Renal cortical epithelial cell (primary cell): ENCODE measurements at regions not wholly inside any gene's neighbourhood (a gene's known extent, or its start where the extent isn't known, plus 50 kb on each side); places are given as distances from the start of the nearest gene placed in this dataset.
A peak's percentile ranks its signal among the peaks of the same experiment; 100 is the strongest.
"Not testable (repeated sequence)": the region's sequence is repeated elsewhere in the genome, so short reads cannot be mapped to it uniquely, and the experiment has no call there.

Experiments used
- DNase-seq: peaks from one replicate; pipeline ENCODE4 v3.0.0-alpha.2; 2011; ENCODE audit warnings: low read depth

DNA sequence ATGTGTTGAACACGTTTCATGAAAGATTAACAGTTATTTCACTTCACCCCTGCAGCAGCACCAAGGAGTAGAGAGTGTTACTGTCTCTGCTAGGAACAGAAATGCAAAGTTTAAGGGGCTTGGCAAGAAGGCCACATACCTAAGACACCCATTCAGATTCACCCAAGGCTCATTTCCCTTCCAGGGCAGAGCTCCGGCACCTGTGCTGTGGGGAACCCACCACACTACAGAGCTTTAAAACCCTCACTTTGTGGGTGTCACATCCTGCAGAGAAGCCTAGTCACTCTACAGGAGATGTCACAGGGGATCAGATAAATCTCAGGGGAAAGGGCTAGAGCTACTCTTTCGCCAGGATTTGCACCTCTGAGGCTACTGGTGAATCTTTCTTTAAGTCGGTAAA is 176.1 kb upstream of the KLF6 start:
- no peak for DNase-seq

- no peak for DNase-seq
These were observed 175.5 kb upstream of the KLF6 start for GRCh38 chr10:3960496-3960895.

DNA sequence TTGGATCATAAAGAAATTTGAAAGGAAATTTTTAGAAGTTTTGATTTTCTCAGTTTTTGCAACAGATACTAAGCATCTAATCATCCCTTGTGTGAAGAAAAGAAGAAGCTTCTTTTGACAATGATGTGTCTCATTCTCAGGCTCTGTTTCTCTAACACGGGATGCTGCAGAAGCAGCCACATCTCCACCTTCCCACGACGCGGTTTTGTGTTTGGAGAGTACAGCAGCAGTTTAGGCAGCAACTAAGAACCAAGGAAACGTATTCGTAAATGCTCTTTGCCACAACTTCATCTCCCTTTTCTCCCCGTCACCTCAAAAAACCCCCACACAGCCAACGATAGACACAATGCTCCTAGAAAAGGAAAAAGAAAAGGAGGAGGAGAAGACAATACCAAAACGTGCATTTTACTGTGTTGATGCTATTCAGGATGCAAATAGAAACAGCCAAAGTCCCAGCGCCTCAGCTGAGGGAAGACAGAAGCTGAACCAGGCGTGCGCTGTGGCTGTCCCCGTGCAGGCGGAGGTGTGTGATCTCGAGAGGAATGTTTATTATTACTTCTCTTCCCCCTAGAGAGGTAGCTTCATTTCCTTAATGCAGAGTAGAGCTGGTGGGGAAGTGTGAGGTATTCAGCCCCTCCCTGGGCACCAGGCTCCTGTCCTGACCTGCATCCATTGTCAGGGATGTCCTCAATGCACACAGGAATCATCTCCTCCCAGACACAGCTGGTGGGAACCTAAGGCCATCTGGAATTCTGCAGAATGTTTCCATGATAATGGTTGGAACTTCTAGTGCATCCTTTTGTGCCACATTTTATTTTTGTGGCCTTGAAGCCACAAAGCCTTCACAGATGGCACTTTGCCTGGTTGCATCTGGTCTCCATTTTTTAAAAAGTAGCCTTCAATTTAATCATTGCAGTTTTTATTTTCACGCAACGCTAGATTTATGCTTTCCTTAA is 174.6 kb upstream of the KLF6 start:
- no peak for DNase-seq

DNA sequence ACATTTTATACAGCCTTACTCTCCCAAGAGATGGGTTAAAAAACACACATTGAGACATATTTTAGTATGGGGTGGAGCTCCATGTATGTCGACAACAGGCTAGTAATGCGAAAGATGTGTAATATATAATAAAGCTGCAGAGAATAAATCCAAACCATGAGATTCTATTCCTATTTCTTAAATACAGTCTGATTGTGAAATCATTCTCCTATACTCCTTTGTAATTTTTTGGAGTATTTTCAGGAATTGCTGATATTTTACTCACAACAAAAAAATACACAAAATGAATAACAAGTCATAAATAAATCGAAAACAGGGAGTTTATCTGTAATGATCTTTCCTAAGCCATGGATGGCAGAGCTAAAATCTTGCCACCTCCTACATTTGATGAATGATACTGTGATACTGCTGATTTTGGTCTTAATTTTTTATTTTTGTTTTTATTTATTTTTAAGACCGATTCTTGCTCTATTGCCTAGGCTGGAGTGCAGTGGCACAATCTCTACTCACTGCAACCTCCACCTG is 173.5 kb upstream of the KLF6 start:
- DNase-seq, result no peak

- DNase-seq, result no peak
These were observed 171.1 kb upstream of the KLF6 start for GRCh38 chr10:3955955-3956617.

GRCh38 chr10:3955493-3955892 is 170.5 kb upstream of the KLF6 start:
- DNase-seq, result no peak

- no peak for DNase-seq
These were observed 169.6 kb upstream of the KLF6 start for GRCh38 chr10:3954615-3955014.

DNA sequence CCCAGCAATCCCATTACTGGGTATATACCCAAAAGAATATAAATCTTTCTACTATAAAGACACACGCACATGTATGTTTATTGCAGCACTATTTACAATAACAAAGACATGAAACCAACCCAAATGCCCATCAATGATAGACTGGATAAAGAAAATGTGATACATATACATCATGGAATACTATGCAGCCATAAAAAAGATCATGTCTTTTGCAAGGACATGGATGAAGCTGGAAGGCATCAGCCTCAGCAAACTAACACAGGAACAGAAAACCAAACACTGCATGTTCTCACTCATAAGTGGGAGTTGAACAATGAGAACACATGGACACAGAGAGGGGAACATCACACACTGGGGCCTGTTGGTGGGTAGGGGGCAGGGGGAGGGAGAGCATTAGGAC is 169.0 kb upstream of the KLF6 start:
- not testable (repeated sequence) for DNase-seq

GRCh38 chr10:3951993-3952392 is 167.0 kb upstream of the KLF6 start:
- DNase-seq, result no peak

- DNase-seq, result no peak
These were observed 165.8 kb upstream of the KLF6 start for GRCh38 chr10:3950676-3951275.

- no peak for DNase-seq
These were observed 164.7 kb upstream of the KLF6 start for GRCh38 chr10:3949711-3950110.

- peak; percentile 16 for DNase-seq
These were observed 163.8 kb upstream of the KLF6 start for GRCh38 chr10:3948843-3949242.

GRCh38 chr10:3946234-3947229 is 161.5 kb upstream of the KLF6 start:
- no peak for DNase-seq

DNA sequence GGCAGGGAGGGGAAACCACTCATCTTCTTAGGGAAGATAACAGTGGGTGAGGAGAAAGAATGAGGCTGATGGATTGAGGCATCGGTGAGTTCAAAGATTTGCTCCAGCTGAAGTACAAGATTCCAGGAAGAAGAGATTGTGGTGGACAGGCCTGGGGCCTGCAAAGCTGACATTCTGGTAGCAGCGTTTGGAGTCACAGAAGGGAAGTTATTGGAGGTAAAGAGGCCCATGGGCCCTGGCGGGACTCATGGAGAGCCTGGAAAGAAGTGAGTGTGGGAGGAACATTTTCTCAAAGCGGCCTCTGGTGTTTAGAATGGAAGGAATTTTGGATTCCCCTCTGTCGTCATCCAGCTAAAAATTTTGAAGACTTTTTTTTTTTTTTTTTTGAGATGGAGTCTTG is 160.0 kb upstream of the KLF6 start:
- no peak for DNase-seq

DNA sequence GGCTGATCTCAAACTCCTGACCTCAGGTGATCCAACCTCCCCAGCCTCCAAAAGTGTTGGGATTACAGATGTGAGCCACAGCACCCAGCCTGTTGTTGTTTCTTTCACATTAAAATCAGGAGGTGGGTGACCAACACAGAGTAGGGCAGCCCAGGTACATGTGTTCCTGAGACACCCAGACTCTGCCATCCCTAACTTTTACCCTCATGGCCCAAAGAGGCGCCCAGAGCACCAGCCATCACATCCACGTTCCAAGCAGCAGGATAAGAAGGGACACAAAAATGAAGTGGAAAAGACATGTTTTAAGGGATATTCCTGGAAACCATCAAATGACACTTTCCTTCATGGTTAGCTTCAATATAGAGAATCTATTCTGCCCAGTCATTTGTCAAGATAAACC is 159.6 kb upstream of the KLF6 start:
- no peak for DNase-seq

DNA sequence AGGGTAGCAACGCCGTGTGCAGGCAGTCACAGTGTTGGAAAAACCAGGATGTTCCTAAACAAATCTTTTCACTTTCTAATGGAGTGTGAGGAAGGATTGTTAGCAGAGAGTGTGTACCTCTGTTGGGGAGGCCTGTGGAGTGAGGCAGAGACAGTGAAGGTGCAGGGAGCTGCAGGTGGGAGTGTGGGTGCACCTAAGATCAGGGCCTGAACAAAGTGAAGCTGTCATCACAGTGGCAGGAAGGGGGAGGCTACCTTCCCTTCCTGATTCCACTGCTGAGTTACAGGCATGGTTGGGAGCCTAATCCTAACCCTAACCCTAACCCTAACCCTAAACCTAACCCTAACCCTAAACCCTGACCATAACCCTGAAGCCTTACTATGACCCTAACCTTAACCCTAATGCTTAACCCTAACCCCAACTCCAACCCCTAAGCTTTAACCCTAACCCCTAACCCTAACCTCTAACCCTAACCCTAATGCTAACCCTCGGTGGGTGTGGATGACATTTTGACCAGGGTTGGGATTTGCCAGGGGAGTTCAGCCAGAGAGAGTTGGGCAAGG is 158.8 kb upstream of the KLF6 start:
- no peak for DNase-seq

GRCh38 chr10:3942937-3943489 is 158.0 kb upstream of the KLF6 start:
- no peak for DNase-seq

GRCh38 chr10:3941676-3942075 is 156.7 kb upstream of the KLF6 start:
- no peak for DNase-seq

GRCh38 chr10:3936422-3937040 is 151.5 kb upstream of the KLF6 start:
- DNase-seq, result no peak

- DNase-seq, result peak; percentile 89
These were observed 150.9 kb upstream of the KLF6 start for GRCh38 chr10:3935933-3936359.
